K562 (cell line): ENCODE measurements at regions not wholly inside any gene's neighbourhood (a gene's known extent, or its start where the extent isn't known, plus 50 kb on each side); places are given as distances from the start of the nearest gene placed in this dataset.

Source experiments
- ATAC-seq: fragments of 200-7000 bp; cut with Tn5 transposase; 3 replicates; pipeline ENCODE4 v1.9.1; 2020; ENCODE audit warnings: moderate library complexity
- BruUV-seq: library from RNA; stranded (reverse); fragments of 400-500 nt; replicated peaks from 2 replicates; lab custom pipeline; 2021; lab: Mats Ljungman, UMichigan
- CTCF ChIA-PET: fragments of 300-600 bp; formaldehyde crosslinking; extraction: SDS; loops from one replicate; lab custom pipeline; 2021; ENCODE audit warnings: low intra/inter-chr PET ratio; lab: Yijun Ruan, JAX
- POLR2A ChIA-PET: fragments of 300-600, 350-650 bp; sonication (Branson Sonifier 250); formaldehyde crosslinking; extraction: SDS; loops from one replicate; lab custom pipeline; 2021; ENCODE audit warnings: antibody characterized with exemption, inconsistent platforms; lab: Yijun Ruan, JAX
- DNase-seq, 4 experiments: peaks; one replicate each; pipeline versions ENCODE4 v3.0.0 to v3.0.0-alpha.2; 2011 to 2018; ENCODE audit warnings: low spot score in 3 of 4, mixed read lengths in 3 of 4; ENCODE audit errors: extremely low read depth in 1 of 4
- FAIRE-seq: peaks from 2 replicates; lab custom pipeline; 2011; peaks lifted over from hg19 to GRCh38; lab: Jason Lieb, UNC
- H2AFZ ChIP-seq: 2 replicates; pipeline ENCODE4 v1.6.0; 2011; ENCODE audit warnings: low read depth, low read length, control low read depth, inconsistent platforms
- H3K27ac ChIP-seq: fragments of 200-600 bp; 3 replicates; pipeline ENCODE4 v1.8.0; 2011; ENCODE audit warnings: low read depth, mild to moderate bottlenecking, control low read depth, inconsistent platforms, low read length, moderate library complexity, mixed read lengths; ENCODE audit errors: extremely low read depth
- H3K27me3 ChIP-seq, 2 experiments: fragments of 300-600 bp in 1 of 2; 2 replicates in 1 of 2; 3 replicates in 1 of 2; pipeline versions ENCODE4 v1.6.0 to v1.8.0; 2011; ENCODE audit warnings: inconsistent platforms in 2 of 2, low read length in 2 of 2, mild to moderate bottlenecking in 1 of 2, mixed read lengths in 1 of 2, moderate library complexity in 1 of 2; ENCODE audit not compliant: control insufficient read depth in 2 of 2, insufficient read depth in 2 of 2
- H3K36me3 ChIP-seq: fragments of 300-600 bp; 3 replicates; pipeline ENCODE4 v1.8.0; 2011; ENCODE audit warnings: mild to moderate bottlenecking, low read length, inconsistent platforms; ENCODE audit not compliant: control insufficient read depth, insufficient read depth
- H3K4me1 ChIP-seq, 2 experiments: fragments of 200-600 bp in 1 of 2; replicated peaks in 1 of 2; 2 replicates in 1 of 2; 3 replicates in 1 of 2; pipeline versions ENCODE4 v1.5.1 to v1.8.0; 2011; ENCODE audit warnings: inconsistent platforms in 2 of 2, low read length in 2 of 2, mild to moderate bottlenecking in 1 of 2, mixed read lengths in 1 of 2, moderate library complexity in 1 of 2; ENCODE audit not compliant: control insufficient read depth in 2 of 2, insufficient read depth in 2 of 2
- H3K4me2 ChIP-seq: 2 replicates; pipeline ENCODE4 v1.6.1; 2011; ENCODE audit warnings: low read length, control low read depth, inconsistent platforms, mixed read lengths; ENCODE audit not compliant: insufficient read depth
- H3K4me3 ChIP-seq: fragments of 200-600 bp; sonication (generic), shearing (Covaris generic); 2 replicates; pipeline ENCODE4 v1.5.1; 2016; ENCODE audit warnings: control low read depth, inconsistent platforms
- H3K79me2 ChIP-seq: fragments of 200-600 bp; 3 replicates; pipeline ENCODE4 v1.8.0; 2011; ENCODE audit warnings: low read length, inconsistent platforms; ENCODE audit not compliant: control insufficient read depth, insufficient read depth
- H3K9ac ChIP-seq, 2 experiments: 2 replicates each; pipeline versions ENCODE4 v1.6.0 to v1.6.1; 2011; ENCODE audit warnings: low read depth in 2 of 2, low read length in 2 of 2, control low read depth in 1 of 2, inconsistent platforms in 1 of 2, mild to moderate bottlenecking in 1 of 2, mixed read lengths in 1 of 2; ENCODE audit not compliant: insufficient read depth in 1 of 2
- H3K9me1 ChIP-seq: one replicate; pipeline ENCODE4 v1.6.0; 2011; ENCODE audit warnings: inconsistent platforms, mild to moderate bottlenecking, low read length, moderate library complexity; ENCODE audit not compliant: control insufficient read depth, insufficient read depth
- H3K9me3 ChIP-seq: replicated peaks from 2 replicates; pipeline ENCODE4 v1.5.1; 2011; ENCODE audit warnings: low read depth, low read length, inconsistent platforms; ENCODE audit not compliant: control insufficient read depth, insufficient read depth
- H4K20me1 ChIP-seq: replicated peaks from 2 replicates; pipeline ENCODE4 v1.6.1; 2011; ENCODE audit warnings: low read length, inconsistent platforms, mixed read lengths; ENCODE audit not compliant: control insufficient read depth, insufficient read depth
- CCAR2 ChIP-seq: fragments of 200-400 bp; formaldehyde crosslinking; IDR thresholded peaks from 2 replicates; pipeline ENCODE4 v1.6.1; 2017; ENCODE audit warnings: mild to moderate bottlenecking, low read depth, low read length
- CLOCK ChIP-seq: fragments of 250-450 bp; sonication (Bioruptor Pico); IDR thresholded peaks from 2 replicates; pipeline ENCODE4 v1.4.0; 2020; ENCODE audit warnings: mild to moderate bottlenecking, moderate library complexity, borderline replicate concordance
- ELF4 ChIP-seq: fragments of 450-650 bp; formaldehyde crosslinking; IDR thresholded peaks from 2 replicates; pipeline ENCODE4 v1.4.0; 2022; ENCODE audit warnings: missing genetic modification characterization
- FIP1L1 ChIP-seq: fragments of 200-400 bp; formaldehyde crosslinking; IDR thresholded peaks from 2 replicates; pipeline ENCODE4 v1.6.1; 2018; ENCODE audit warnings: mild to moderate bottlenecking, low read depth, low read length; ENCODE audit not compliant: poor library complexity, severe bottlenecking
- HMGN3 ChIP-seq: IDR thresholded peaks from 2 replicates; pipeline ENCODE4 v1.6.1; 2011; ENCODE audit warnings: borderline replicate concordance, low read depth, mild to moderate bottlenecking, mixed read lengths, low read length; ENCODE audit not compliant: insufficient read length; ENCODE audit errors: extremely low read depth
- KHSRP ChIP-seq: fragments of 450-650 bp; IDR thresholded peaks from 2 replicates; pipeline ENCODE4 v1.6.1; 2017
- LEF1 ChIP-seq: fragments of 450-650 bp; IDR thresholded peaks from 2 replicates; pipeline ENCODE4 v1.6.1; 2016; ENCODE audit warnings: mild to moderate bottlenecking
- SETDB1 ChIP-seq: IDR thresholded peaks from one replicate; pipeline ENCODE4 v1.6.1; 2012; ENCODE audit warnings: low read length, control low read depth, inconsistent platforms
- TAF15 ChIP-seq: fragments of 200-400 bp; formaldehyde crosslinking; IDR thresholded peaks from 2 replicates; pipeline ENCODE4 v1.6.1; 2017; ENCODE audit warnings: mild to moderate bottlenecking, low read depth, low read length, moderate library complexity
- TCF7 ChIP-seq: sonication (generic); IDR thresholded peaks from 2 replicates; pipeline ENCODE4 v1.6.1; 2016; ENCODE audit warnings: antibody characterized with exemption, borderline replicate concordance
- ZNF239 ChIP-seq: fragments of 250-450 bp; sonication (Bioruptor Pico); IDR thresholded peaks from 2 replicates; pipeline ENCODE4 v1.4.0; 2020; ENCODE audit warnings: mild to moderate bottlenecking
- ZNF3 ChIP-seq: fragments of 250-450 bp; sonication (Bioruptor Pico); IDR thresholded peaks from 2 replicates; pipeline ENCODE4 v1.5.0; 2021; ENCODE audit warnings: mild to moderate bottlenecking, moderate library complexity
- ZNF444 ChIP-seq: fragments of 250-450 bp; sonication (Bioruptor Pico); IDR thresholded peaks from 2 replicates; pipeline ENCODE4 v1.4.0; 2020; ENCODE audit warnings: mild to moderate bottlenecking, moderate library complexity
- WGBS: fragments of 100-300 bp; shearing (Covaris generic); methylation state at CpG from one replicate; pipeline ENCODE4 v1.1.6; 2016; ENCODE audit warnings: low coverage, mixed read lengths; ENCODE audit not compliant: insufficient coverage; ENCODE audit errors: missing lambda C conversion rate; 5-methylcytosine and 5-hydroxymethylcytosine counted together
- in situ Hi-C: fragments of 300-500 bp; cut with MboI; formaldehyde crosslinking; loops from 4 replicates; pipeline ENCODE4 v1.15.0; 2018; ENCODE audit warnings: inconsistent platforms, mixed read lengths
- intact Hi-C: fragments of 100-400 bp; cut with micrococcal nuclease; formaldehyde crosslinking; loops from 2 replicates; pipeline ENCODE4 v1.14.2; 2022
- TF ChIP-seq, protein P1 (sequence below): fragments of 450-650 bp; formaldehyde crosslinking; IDR thresholded peaks from 2 replicates; pipeline ENCODE4 v1.4.0; 2020; ENCODE audit warnings: mild to moderate bottlenecking, moderate library complexity
- TF ChIP-seq, protein P2 (sequence below): fragments of 450-650 bp; IDR thresholded peaks from 2 replicates; pipeline ENCODE4 v1.6.1; 2016; ENCODE audit warnings: antibody characterized with exemption

- no peak for FAIRE-seq
- no peaks in the 10 kb centered on the region for H3K9me3 ChIP-seq
- in situ Hi-C loops, result no loop called here
- TF ChIP-seq, protein P1, sequence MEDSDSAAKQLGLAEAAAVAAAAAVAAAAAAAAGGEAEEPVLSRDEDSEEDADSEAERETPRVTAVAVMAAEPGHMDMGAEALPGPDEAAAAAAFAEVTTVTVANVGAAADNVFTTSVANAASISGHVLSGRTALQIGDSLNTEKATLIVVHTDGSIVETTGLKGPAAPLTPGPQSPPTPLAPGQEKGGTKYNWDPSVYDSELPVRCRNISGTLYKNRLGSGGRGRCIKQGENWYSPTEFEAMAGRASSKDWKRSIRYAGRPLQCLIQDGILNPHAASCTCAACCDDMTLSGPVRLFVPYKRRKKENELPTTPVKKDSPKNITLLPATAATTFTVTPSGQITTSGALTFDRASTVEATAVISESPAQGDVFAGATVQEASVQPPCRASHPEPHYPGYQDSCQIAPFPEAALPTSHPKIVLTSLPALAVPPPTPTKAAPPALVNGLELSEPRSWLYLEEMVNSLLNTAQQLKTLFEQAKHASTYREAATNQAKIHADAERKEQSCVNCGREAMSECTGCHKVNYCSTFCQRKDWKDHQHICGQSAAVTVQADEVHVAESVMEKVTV (CRISPR knock-in tag), result no peak
- TF ChIP-seq ZNF239 (CRISPR knock-in tag) (no peak), FIP1L1 (no peak), CLOCK (CRISPR knock-in tag) (no peak), HMGN3 (no peak), CCAR2 (no peak), ZNF3 (CRISPR knock-in tag) (no peak), SETDB1 (no peak), ZNF444 (CRISPR knock-in tag) (no peak), LEF1 (no peak), KHSRP (no peak), TCF7 (no peak), TAF15 (no peak), ELF4 (CRISPR knock-in tag) (no peak)
- TF ChIP-seq, protein P2, sequence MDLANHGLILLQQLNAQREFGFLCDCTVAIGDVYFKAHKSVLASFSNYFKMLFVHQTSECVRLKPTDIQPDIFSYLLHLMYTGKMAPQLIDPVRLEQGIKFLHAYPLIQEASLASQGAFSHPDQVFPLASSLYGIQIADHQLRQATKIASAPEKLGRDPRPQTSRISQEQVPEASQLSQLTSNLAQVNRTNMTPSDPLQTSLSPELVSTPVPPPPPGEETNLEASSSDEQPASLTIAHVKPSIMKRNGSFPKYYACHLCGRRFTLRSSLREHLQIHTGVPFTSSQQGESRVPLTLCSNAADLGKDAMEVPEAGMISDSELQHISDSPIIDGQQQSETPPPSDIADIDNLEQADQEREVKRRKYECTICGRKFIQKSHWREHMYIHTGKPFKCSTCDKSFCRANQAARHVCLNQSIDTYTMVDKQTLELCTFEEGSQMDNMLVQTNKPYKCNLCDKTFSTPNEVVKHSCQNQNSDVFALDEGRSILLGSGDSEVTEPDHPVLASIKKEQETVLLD, result no peak
Observed at GRCh38 chr7:13802651-13803050, 186.8 kb downstream of the ETV1 start.

More at GRCh38 chr7:13802651-13803050, 186.8 kb downstream of the ETV1 start:
- Histone ChIP-seq H3K9me1 (no peaks in the 10 kb centered on the region), H3K4me3 (no peak overlapping the region), H3K79me2 (no peaks in the 10 kb centered on the region), H2AFZ (no peak overlapping the region), H3K36me3 (no peaks in the 10 kb centered on the region), H4K20me1 (no peaks in the 10 kb centered on the region), H3K4me1 (no peaks in the 10 kb centered on the region; a peak in 1 of 5 replicates), H3K27ac (no peak overlapping the region), H3K9ac (no peak overlapping the region), H3K4me2 (peak overlapping the region; percentile 26; the same call in 1 of the 2 replicates), H3K27me3 (no peaks in the 10 kb centered on the region)
- intact Hi-C loops, result no loop called here
- ChIA-PET POLR2A (interaction anchor here (0.9 kb wide), 1 partner anchor 16 kb away, joined by 3 read pairs; no protein-coding TSS in a partner anchor), CTCF (no interaction called here)
- ATAC-seq (no peak), DNase-seq (no peak)
- 40% methylated on average over 1 of the region's 1 CpG for WGBS
- no TSS peak for BruUV-seq
